LNCaP clone FGC (cell line): ENCODE measurements at regions not wholly inside any gene's neighbourhood (a gene's known extent, or its start where the extent isn't known, plus 50 kb on each side); places are given as distances from the start of the nearest gene placed in this dataset.

Source experiments
- DNase-seq: peaks from one replicate; pipeline ENCODE4 v3.0.0-alpha.2; 2011; ENCODE audit warnings: low read depth
- H3K4me3 ChIP-seq: 2 replicates; pipeline ENCODE4 v1.5.1; 2011; ENCODE audit warnings: mild to moderate bottlenecking, low read depth, low read length, control low read depth
- CTCF ChIP-seq: IDR thresholded peaks from 2 replicates; pipeline ENCODE4 v1.5.1; 2012; ENCODE audit warnings: mild to moderate bottlenecking; ENCODE audit not compliant: control insufficient read depth, insufficient read depth; ENCODE audit errors: extremely low read depth

GRCh38 chr18:78789850-78790249, 189.8 kb upstream of the SALL3 start:
- DNase-seq = no peak
- H3K4me3 ChIP-seq = no peak overlapping the region
- no peak for TF ChIP-seq CTCF

GRCh38 chr18:78790511-78790910, 189.1 kb upstream of the SALL3 start:
- no peak for DNase-seq
- H3K4me3 ChIP-seq = no peak overlapping the region
- no peak for TF ChIP-seq CTCF

- H3K4me3 ChIP-seq = no peak overlapping the region
- DNase-seq = no peak
- no peak for TF ChIP-seq CTCF
Observed at GRCh38 chr18:78790960-78791359, 188.7 kb upstream of the SALL3 start.

GRCh38 chr18:78792094-78792493, 187.5 kb upstream of the SALL3 start:
- DNase-seq = no peak
- no peak overlapping the region for H3K4me3 ChIP-seq
- TF ChIP-seq CTCF = no peak

GRCh38 chr18:78792736-78793135, 186.9 kb upstream of the SALL3 start:
- no peak for DNase-seq
- no peak for TF ChIP-seq CTCF
- H3K4me3 ChIP-seq = no peak overlapping the region

GRCh38 chr18:78793313-78794070, 186.1 kb upstream of the SALL3 start:
- TF ChIP-seq CTCF = no peak
- H3K4me3 ChIP-seq = no peak overlapping the region
- no peak for DNase-seq

GRCh38 chr18:78794071-78794430, 185.6 kb upstream of the SALL3 start:
- no peak for TF ChIP-seq CTCF
- DNase-seq = no peak
- no peak overlapping the region for H3K4me3 ChIP-seq
